SJSA1 (cell line): ENCODE measurements at regions not wholly inside any gene's neighbourhood (a gene's known extent, or its start where the extent isn't known, plus 50 kb on each side); places are given as distances from the start of the nearest gene placed in this dataset.

Source experiments
- DNase-seq, 2 experiments: peaks; one replicate each; pipeline ENCODE4 v3.0.0-alpha.2; 2015 to 2020; ENCODE audit warnings: low spot score in 2 of 2, low read depth in 1 of 2
- H3K27ac ChIP-seq: fragments of 250-450 bp; sonication (Bioruptor Pico); 2 replicates; pipeline ENCODE4 v1.5.1; 2020; ENCODE audit warnings: mild to moderate bottlenecking, moderate library complexity
- H3K27me3 ChIP-seq: fragments of 250-450 bp; sonication (Bioruptor Pico); replicated peaks from 2 replicates; pipeline ENCODE4 v1.5.1; 2020; ENCODE audit warnings: mild to moderate bottlenecking, moderate library complexity
- H3K36me3 ChIP-seq: fragments of 250-450 bp; sonication (Bioruptor Pico); 2 replicates; pipeline ENCODE4 v1.5.1; 2020; ENCODE audit warnings: mild to moderate bottlenecking
- H3K4me1 ChIP-seq: fragments of 250-450 bp; sonication (Bioruptor Pico); replicated peaks from 2 replicates; pipeline ENCODE4 v1.6.1; 2021; ENCODE audit warnings: mild to moderate bottlenecking
- H3K4me3 ChIP-seq: fragments of 250-450 bp; sonication (Bioruptor Pico); 2 replicates; pipeline ENCODE4 v1.5.1; 2020; ENCODE audit warnings: mild to moderate bottlenecking
- H3K9me3 ChIP-seq: fragments of 250-450 bp; sonication (Bioruptor Pico); replicated peaks from 2 replicates; pipeline ENCODE4 v1.5.1; 2020; ENCODE audit warnings: mild to moderate bottlenecking

- no peaks in the 10 kb centered on the region for H3K36me3 ChIP-seq
- no peak overlapping the region for H3K4me3 ChIP-seq
- no peaks in the 10 kb centered on the region for H3K4me1 ChIP-seq
- 0 out of 2 replicates have a peak, but pooled peaks cover 3% of the 10 kb centered on the region for H3K27me3 ChIP-seq
- no peaks in the 10 kb centered on the region for H3K9me3 ChIP-seq
- DNase-seq: no peak
- no peak overlapping the region for H3K27ac ChIP-seq
These were observed 134.7 kb upstream of the TNR start for GRCh38 chr1:175877939-175878737.

DNA sequence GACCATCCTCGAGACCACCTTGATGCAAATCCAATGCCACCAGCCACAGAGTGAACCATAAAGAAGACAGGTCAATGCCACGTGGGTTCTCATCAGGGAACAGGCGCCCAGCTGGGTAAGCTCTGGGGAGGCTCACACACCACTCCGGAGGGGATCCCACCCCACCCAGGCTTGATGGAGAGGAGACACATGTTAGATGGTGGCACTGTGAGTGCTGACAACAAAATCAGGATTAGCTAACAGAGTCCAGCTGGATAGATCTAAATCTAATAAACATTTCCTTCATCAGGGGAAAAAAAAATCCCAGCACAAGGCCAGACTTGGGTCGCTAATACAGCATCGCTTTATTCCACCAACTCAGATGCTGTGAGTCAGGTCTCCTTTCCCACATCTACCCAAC lies 132.2 kb upstream of the TNR start:
- 0 out of 2 replicates have a peak, but pooled peaks cover 3% of the 10 kb centered on the region for H3K27me3 ChIP-seq
- no peak overlapping the region for H3K4me3 ChIP-seq
- no peaks in the 10 kb centered on the region for H3K36me3 ChIP-seq
- H3K9me3 ChIP-seq: no peaks in the 10 kb centered on the region
- H3K4me1 ChIP-seq: no peaks in the 10 kb centered on the region
- no peak for DNase-seq
- H3K27ac ChIP-seq: no peak overlapping the region

DNA sequence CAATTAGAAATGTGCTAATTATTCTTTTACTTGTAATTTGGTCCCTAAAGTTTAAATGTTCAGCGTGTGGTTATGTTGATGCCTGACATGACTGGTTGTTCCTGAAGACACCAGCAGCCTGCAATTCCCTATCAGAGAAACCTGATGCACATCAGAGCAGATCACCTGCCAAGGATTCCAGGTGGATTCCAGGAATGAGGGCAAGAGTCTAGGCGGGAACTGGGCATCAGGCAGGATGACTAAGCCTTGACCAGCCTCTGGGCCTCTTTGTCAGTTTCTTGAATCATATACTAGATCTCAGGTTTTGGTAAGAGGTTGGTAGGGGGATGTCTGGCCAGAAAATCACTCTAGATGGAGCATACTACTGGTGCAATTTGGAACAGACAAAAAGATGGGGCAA lies 130.7 kb upstream of the TNR start:
- no peak overlapping the region for H3K4me3 ChIP-seq
- 0 out of 2 replicates have a peak, but pooled peaks cover 3% of the 10 kb centered on the region for H3K27me3 ChIP-seq
- no peak overlapping the region for H3K27ac ChIP-seq
- no peaks in the 10 kb centered on the region for H3K9me3 ChIP-seq
- no peak for DNase-seq
- H3K36me3 ChIP-seq: no peaks in the 10 kb centered on the region
- H3K4me1 ChIP-seq: no peaks in the 10 kb centered on the region

DNA sequence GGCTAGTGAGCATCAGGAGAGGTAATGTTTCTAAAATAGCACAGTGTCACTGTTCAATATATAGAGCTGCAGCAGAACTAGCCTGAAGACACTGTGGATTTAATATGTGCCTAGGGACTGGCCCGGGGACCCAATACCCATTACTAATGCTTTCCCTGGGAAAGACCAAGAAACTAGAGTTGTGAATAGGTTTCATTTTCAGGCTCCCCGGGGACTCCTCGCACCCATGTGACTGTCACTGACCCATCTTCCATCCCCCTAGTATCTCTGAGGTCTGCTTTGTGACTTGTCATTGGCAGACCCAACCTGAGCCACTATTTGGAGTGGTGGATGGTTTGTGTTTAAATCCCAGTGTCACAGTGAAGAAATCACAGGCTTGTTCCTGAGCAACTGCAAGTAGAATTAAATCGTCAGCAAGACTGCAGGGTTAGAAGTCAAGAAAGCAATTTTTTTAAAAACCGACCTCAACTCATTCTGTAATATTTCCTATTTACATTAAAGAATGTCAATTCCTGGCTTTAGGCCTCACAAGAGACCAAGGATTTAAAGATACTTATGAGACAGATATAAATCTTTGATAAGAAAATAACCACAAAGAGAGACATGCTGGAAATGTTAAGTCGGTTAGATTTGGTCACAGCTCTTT lies 130.0 kb upstream of the TNR start:
- Histone ChIP-seq H3K9me3 (no peaks in the 10 kb centered on the region), H3K27ac (no peak overlapping the region), H3K4me3 (no peak overlapping the region), H3K36me3 (no peaks in the 10 kb centered on the region), H3K27me3 (0 out of 2 replicates have a peak, but pooled peaks cover 3% of the 10 kb centered on the region), H3K4me1 (no peaks in the 10 kb centered on the region)
- DNase-seq: no peak

- Histone ChIP-seq H3K36me3 (no peaks in the 10 kb centered on the region), H3K27ac (no peak overlapping the region), H3K4me3 (no peak overlapping the region), H3K4me1 (no peaks in the 10 kb centered on the region), H3K9me3 (no peaks in the 10 kb centered on the region), H3K27me3 (0 out of 2 replicates have a peak, but pooled peaks cover 3% of the 10 kb centered on the region)
- DNase-seq: no peak
These were observed 129.2 kb upstream of the TNR start for GRCh38 chr1:175872588-175872987.

GRCh38 chr1:175871647-175872046 lies 128.3 kb upstream of the TNR start:
- H3K4me1 ChIP-seq: no peaks in the 10 kb centered on the region

GRCh38 chr1:175870217-175870616 lies 126.8 kb upstream of the TNR start:
- no peak for DNase-seq
- H3K9me3 ChIP-seq: no peaks in the 10 kb centered on the region

More at GRCh38 chr1:175871647-175872046, 128.3 kb upstream of the TNR start:
- H3K27me3 ChIP-seq: 0 out of 2 replicates have a peak, but pooled peaks cover 3% of the 10 kb centered on the region
- no peak for DNase-seq
- no peaks in the 10 kb centered on the region for H3K9me3 ChIP-seq
- H3K4me3 ChIP-seq: no peak overlapping the region
- no peak overlapping the region for H3K27ac ChIP-seq
- no peaks in the 10 kb centered on the region for H3K36me3 ChIP-seq

DNA sequence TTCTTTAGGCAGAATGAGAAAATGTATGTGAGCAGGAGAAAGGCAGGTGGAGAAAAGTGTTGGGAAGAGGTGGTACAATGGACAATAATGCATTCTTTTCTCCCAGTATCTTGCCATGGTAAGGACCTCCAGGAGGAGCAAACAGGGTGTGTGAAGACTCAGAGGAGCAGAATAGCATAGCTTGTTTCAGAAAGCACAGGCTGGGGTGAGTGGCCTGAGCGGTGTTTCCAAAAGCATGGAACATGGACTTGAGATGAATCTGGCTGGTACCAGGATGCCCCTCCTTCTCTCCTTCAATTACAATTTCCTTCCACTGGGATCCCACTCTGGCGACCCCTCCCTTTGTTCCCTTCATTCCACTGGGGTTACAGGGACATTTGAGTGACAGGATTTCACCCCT lies 123.4 kb upstream of the TNR start:
- Histone ChIP-seq H3K27ac (no peak overlapping the region), H3K36me3 (no peaks in the 10 kb centered on the region), H3K27me3 (0 out of 2 replicates have a peak, but pooled peaks cover 4% of the 10 kb centered on the region), H3K4me1 (no peaks in the 10 kb centered on the region), H3K4me3 (no peak overlapping the region), H3K9me3 (no peaks in the 10 kb centered on the region)
- no peak for DNase-seq

More at GRCh38 chr1:175870217-175870616, 126.8 kb upstream of the TNR start:
- Histone ChIP-seq H3K4me1 (no peaks in the 10 kb centered on the region), H3K36me3 (no peaks in the 10 kb centered on the region), H3K4me3 (no peak overlapping the region), H3K27ac (no peak overlapping the region), H3K27me3 (0 out of 2 replicates have a peak, but pooled peaks cover 3% of the 10 kb centered on the region)

DNA sequence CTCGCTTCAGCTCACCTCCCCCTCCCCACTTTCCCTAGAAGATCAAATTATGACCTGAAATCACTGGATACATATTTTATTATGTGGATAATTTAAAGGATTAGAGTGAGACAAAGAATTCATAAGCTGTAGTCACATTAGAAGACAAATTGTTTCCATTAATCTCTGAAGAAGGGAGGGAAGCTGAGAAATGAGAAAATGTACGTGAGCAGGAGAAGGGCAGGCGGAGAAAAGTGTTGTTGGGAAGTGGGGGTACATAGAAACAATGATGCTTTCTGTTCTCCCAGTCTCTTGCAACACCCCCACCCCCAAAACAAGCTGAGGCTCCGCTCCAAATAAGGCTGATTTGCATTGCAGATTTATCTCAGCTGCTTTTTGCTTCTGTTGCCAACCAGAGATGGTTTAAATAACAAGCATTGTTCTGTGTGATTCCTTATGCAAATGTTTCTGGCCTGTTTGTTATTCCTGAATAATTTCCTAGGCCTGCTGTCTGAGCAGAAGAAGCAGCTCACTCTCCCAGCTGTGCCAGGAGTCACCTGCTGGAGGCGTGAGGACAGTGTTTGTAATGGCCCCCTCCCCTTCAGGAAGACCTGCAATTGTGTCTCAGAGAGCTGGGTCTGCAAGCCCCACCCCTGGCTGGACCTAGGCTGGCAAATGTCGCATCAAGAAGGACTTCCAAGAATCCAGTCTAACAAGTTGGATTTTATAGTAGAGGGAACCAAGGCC lies 121.8 kb upstream of the TNR start:
- Histone ChIP-seq H3K4me3 (no peak overlapping the region), H3K36me3 (no peaks in the 10 kb centered on the region), H3K9me3 (no peaks in the 10 kb centered on the region), H3K4me1 (no peaks in the 10 kb centered on the region), H3K27me3 (0 out of 2 replicates have a peak, but pooled peaks cover 5% of the 10 kb centered on the region), H3K27ac (no peak overlapping the region)
- DNase-seq: no peak

- Histone ChIP-seq H3K27ac (no peak overlapping the region), H3K4me1 (no peaks in the 10 kb centered on the region), H3K36me3 (no peaks in the 10 kb centered on the region), H3K27me3 (0 out of 2 replicates have a peak, but pooled peaks cover 8% of the 10 kb centered on the region), H3K9me3 (no peaks in the 10 kb centered on the region), H3K4me3 (no peak overlapping the region)
- DNase-seq: no peak
These were observed 121.2 kb upstream of the TNR start for GRCh38 chr1:175864625-175865024.

DNA sequence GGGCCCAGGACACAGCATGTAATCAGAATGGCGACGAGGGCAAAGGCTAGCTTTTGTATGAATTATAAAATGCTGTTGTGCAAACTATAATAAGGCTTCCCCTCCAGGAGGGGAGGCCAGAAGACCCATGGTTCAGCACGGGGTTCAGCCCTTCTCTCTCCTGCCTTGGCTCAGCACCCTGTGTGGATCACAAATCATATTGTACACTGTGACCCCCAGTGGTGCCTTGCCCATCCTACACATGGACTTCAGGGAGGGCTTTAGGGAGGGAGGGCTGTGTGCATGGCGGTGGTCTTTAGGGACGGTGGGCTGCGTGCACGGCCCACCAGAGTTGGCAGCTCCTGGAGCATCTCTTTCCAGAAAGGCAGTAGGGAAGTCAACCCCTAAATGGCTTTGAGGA lies 120.8 kb upstream of the TNR start:
- Histone ChIP-seq H3K4me3 (no peak overlapping the region), H3K9me3 (no peaks in the 10 kb centered on the region), H3K27ac (no peak overlapping the region), H3K36me3 (no peaks in the 10 kb centered on the region), H3K4me1 (no peaks in the 10 kb centered on the region), H3K27me3 (peaks cover 10% of the 10 kb centered on the region; the same call in 1 of the 2 replicates)
- no peak for DNase-seq

DNA sequence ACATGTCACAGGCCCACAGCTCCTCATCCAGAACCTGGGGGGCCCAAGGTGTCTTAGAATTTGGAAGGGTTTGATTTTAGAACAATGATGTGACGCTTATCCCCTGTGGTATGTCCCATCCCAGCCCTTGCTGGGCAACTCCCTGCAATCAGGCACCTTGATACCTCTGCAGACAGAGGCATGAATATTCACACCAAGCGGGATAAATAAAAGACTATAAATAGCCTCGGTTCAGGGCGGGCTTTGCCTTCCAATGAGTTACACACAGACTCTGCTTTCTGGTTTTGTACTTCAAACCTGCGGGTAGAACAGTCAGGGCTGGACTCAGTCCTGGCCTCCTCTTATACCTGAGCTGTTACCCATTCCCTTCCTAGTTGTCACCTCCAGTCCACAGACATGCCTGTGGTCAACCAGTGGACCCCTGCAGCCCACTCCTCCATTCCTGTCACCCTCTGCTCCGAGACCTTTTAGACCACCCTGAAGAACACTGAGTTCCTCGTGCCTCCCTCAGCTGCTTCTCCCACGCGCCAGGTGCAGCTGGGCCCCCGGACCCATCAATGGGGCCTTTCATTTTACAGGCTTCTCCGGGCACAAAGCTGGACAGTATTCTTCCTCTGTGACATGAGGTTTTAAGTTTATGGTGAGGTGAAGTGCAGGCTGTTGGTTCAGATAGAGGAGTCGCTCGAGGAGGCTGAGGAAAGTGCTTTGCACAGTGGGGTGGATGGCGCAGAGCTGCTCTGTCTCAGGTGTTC lies 120.1 kb upstream of the TNR start:
- no peak overlapping the region for H3K27ac ChIP-seq
- H3K4me1 ChIP-seq: no peaks in the 10 kb centered on the region
- H3K36me3 ChIP-seq: no peaks in the 10 kb centered on the region
- no peak for DNase-seq
- H3K9me3 ChIP-seq: no peaks in the 10 kb centered on the region
- H3K27me3 ChIP-seq: peaks cover 13% of the 10 kb centered on the region; the same call in 1 of the 2 replicates
- no peak overlapping the region for H3K4me3 ChIP-seq

- Histone ChIP-seq H3K4me3 (no peak overlapping the region), H3K9me3 (no peaks in the 10 kb centered on the region), H3K27me3 (peaks cover 13% of the 10 kb centered on the region; the same call in 1 of the 2 replicates), H3K27ac (no peak overlapping the region), H3K36me3 (no peaks in the 10 kb centered on the region), H3K4me1 (no peaks in the 10 kb centered on the region)
- no peak for DNase-seq
These were observed 119.0 kb upstream of the TNR start for GRCh38 chr1:175862408-175862807.
